Retina (tissue), 1 donor: ENCODE measurements at regions not wholly inside any gene's neighbourhood (a gene's known extent, or its start where the extent isn't known, plus 50 kb on each side); places are given as distances from the start of the nearest gene placed in this dataset.
"Not testable (repeated sequence)": the region's sequence is repeated elsewhere in the genome, so short reads cannot be mapped to it uniquely, and the experiment has no call there.

Experiments used
- DNase-seq: peaks from one replicate; pipeline ENCODE4 v3.0.0-alpha.2; 2016

DNA sequence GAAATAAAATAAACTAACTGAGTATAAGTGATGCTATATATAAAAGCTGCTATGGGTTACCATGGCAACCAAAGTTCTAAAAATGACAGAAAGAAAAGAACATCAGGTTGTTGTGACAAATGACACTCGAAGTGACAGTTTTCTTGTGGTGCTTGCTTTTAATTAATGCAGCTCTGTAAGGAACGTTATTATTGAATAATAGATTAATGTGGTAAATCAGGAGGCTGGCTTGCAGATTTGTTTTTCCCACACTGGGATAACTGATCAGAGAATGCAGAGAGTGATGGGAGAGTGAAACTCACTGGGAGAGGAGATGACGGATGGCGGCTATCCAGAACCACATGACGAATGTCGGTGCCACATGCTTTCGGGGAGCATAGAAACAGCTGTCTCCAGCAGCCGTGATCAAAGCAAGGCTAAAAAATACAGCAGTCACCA, 207.0 kb upstream of the ATP10A start:
- DNase-seq, result no peak

DNA sequence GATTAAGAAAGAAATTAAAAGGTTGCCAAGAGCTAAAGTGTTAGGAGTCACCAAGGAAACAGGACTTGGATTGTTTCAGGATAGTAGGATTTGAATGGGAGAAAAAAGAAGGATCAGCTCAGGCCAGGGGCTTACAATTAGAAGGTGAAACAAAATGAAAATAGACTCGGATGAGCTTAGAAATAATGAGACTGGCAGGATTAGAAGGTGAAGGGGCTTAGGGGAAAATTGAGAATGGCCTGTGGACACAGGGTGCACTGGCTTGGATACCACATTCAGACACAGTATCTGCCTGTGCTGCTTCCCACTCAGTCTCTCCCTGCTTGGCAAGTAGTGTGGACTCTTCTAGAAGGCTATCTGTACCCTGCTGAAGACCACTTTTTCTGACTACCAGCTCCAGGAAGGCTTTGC, 206.1 kb upstream of the ATP10A start:
- DNase-seq, result no peak

DNA sequence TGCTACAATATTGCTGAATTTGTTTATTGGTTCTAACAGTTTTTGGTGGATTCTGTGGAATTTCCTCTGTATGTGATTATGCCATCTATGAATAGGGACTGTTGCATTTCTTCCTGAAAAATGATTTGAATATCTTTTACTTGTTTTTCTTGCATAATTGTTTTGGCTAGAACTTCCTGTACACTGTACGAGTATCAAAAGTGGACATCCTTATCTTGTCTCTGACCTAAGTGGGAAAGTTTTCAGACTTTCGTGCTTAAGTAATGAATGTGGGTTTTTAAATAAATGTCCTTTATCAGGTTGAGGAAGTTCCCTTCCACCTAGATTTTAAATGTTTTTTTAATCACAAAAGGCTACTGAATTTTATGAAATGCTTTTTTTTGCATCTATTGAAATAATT, 203.8 kb upstream of the ATP10A start:
- no peak for DNase-seq

DNA sequence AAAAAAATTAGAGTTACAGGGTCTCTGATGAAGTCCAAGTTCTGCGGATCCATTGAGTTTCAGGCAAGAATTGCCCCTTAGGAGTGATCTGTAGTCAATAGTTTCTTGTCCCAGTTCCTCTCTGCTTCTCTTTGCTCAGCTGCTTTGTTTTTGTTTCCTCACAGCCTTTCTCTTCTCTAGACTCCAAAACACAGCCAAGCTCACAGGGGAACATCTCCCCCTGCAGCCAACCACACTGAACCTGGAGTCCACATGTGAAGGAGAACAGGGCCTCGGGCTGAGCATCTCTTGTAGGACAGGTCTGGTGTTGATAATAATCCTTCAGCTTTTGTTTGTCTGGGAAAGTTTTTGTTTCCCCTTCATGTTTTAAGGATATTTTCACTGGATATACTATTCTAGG, 202.6 kb upstream of the ATP10A start:
- DNase-seq, result no peak

DNA sequence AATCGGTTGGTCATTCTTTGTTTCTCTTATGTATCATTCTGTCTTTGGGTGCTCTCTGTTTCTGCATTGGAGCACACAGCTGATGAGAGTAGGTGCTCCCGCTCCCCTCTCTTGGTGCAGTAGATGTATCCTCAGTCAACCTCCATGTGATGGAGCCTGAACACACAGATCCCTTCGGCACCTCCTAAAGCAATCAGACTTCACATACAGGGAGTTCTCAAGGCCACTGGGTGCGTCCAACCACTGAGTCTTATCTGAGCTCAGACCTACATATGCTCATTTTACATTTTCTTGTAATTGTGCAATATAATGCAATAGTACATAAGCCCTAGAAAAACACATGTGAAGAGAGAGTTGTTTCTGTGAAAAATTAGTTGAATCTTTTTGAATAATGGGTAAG, 198.1 kb upstream of the ATP10A start:
- no peak for DNase-seq

DNA sequence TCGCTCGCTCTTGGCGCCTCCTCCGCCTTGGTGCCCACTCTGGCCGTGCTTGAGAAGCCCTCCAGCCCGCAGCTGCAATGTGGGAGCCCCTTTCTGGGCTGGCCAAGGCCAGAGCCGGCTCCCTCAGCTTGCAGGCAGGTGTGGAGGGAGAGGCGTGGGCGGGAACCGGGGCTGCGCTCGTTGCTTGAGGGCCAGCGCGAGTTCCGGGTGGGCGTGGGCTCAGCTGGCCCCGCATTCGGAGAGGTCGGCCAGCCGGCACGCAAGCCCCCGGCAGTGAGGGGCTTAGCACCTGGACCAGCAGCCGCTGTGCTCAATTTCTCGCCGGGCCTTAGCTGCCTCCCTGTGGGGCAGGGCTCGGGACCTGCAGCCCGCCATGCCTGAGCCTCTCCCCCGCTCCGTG, 193.6 kb upstream of the ATP10A start:
- not testable (repeated sequence) for DNase-seq

DNA sequence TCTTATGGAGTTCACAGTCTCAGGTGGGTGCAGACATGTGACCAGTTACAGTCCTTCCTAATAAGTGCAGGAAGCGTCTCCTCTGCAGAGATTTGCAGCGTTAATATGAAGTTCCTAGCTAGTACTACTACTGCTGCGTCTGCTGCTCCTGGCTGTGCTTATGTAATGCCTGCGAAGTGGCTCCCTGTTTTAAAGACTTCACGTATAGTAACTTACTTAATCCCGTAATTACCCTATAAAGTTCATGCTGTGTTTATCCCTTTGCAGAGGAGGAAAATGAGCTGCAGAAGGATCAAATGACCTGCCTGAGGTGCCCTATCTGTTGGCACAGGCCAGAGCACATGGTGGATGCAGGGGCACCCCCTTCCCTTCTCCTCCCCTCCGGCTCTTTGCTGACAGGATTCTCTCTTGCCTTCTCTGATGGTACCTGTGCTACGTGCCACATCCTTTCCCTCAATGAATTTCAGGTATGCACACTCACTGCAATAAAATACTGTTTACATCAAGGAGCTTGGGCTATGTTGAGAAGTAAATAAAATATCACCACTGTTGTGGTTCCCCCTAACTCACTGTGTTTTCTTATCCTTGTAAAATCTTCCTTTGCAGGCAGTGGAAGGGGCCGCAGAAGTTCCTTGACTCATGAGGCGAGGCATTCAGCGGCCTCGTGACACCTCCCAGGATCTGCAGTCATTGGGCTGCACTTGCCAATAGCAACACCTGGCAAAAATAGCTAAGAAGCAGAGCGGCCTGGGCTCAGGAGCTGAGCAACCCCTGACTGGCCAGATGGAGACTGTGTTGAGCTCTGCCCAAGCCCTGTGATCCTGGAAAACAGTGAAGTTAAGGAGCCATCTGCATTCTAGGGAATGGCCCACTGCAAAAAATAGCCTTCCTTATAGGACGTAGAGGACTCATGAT, 188.9 kb upstream of the ATP10A start:
- DNase-seq, result no peak

DNA sequence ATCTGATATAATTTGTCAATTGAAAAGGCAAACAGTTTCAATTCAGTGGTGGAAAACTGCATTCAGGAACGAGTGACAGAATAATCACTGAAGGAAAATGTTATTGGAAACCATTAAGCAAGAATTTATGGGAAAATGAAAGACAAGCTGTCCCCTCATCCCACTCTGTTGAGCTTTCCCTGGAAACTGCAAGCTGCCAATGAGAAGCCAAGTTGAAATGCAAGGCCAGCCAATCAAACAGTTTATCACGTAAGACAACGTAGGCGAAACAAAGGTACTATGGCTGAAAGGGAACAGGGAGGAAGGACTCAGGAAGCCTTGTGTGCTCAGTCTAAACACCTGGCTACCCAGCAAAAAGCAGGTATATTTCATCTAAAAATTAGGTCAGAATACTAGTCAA, 187.9 kb upstream of the ATP10A start:
- no peak for DNase-seq

DNA sequence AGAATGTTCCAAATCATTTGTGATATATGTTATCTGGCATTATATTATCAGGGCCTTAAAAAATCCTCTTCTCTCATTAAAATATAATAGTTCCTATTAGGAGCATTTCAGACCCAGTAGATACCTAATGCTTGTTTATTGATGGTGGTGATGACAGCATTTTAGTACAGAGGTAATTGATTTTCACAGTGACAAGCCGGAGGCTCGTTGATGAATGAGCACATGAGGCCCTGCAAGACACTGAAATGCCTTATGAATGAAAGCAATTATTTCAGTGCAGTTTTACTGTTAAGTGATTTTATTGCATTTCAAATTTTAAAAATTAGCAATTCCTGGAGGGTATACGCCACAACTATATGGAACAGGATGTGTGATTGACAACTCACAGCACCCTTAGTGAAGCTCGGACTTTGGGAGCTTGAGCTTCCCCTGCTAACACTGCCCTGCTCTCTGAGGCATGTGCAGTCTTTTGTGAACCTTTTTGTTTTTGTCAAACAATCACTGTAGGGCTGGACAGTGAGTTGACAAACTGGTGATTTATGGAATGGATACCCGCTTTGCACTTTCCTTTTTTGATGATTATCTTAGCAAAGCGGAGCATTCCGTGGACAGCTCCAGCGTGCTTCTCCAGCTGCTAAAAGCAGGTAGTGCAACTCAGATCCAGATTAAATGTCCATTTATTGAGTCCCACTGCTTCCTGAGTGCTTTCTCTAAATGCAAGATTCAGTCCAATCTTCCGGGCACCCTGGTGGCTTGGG, 187.0 kb upstream of the ATP10A start:
- peak; percentile 38 for DNase-seq

DNA sequence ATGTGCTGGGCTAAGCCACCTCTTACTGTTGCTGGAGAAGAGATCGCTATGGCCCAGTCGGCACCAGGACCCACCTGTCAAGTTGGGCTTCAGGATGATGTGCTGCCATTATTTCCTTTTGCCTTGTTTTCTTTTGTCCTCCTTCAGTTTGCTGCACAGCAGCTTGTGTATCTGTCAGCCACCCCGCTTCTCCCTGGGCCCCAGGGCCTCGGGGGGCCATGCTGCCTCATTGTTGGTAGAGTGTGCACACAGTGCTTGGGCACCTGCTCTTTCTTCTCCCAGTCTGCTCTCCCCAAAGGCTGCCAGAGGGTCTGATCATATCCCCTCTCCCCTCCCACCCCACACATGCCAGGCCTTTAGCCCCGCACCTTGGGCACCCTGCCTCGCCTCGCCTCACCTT, 185.5 kb upstream of the ATP10A start:
- no peak for DNase-seq

DNA sequence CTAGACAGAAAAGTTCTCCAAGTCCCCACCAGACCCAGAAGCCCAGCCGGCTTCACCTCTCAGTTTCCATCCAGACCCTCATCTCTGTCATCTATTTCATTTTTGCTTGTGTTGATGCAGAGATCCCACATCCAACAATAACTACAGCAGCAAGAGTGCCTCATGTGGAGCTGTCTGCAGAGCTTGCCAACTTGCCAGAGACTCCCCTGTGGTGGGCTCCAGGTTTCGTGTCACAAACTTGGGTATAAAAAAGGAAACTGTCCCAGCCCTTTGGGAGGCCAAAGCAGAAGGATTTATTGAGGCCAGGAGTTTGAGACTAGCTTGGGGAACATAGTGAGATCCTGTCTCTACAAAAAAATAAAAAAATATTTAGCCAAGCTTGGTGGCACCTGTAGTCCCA, 182.4 kb upstream of the ATP10A start:
- no peak for DNase-seq

DNA sequence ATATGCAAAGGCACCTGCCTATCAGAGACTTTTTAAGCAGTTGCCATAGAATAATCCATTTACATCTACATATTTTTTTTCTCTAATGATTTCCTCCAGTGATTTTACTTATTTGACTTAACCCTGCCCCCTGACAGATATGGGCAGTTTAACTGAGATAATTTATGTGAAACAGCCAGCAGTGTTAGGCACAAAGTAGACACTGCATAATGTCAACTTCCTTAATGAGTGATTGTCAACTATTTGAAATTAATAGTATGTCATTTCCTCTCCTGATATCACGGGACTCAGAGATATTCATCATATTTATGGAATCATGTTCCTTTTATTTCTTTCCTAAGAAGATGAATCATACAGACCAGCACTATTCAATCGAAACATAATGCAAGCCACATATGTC, 179.9 kb upstream of the ATP10A start:
- no peak for DNase-seq

DNA sequence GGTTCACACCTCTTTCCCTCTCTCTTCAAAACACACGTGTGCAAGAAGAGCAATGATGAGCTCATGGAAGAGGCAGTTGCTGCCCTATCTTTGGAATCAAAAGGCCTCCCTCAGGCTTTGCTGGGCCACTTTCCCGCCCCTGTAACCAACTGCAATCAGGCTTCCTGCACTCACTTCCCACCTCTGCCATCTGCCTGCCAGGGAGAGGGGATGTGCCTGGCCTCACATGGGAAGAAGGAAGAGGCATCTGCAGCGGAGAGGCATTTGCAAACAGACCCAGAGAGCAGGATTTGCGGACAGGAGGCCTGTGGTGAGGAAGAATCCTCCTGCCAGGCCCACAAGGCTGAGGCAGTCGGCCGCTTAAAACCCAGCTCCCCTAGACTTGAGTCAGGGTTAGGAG, 175.6 kb upstream of the ATP10A start:
- DNase-seq, result no peak

DNA sequence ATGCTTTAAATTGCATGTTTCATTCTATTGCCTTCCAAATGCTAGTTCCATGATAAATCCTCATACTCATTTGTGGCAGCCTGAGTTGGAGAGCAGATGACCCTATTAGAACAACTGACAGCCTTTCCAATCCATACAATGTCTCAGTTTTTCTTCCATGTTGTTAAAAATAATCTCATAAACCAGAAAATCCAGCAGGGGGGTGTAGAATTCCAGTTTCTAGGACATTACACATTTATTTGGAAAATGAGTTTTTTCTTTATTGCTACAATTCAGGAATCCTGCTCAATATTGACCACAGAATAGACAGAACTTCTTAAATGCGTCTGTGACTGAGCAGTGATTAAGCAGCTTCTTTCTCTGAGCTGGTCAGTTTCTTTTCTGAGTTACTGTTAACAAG, 174.2 kb upstream of the ATP10A start:
- DNase-seq, result no peak

DNA sequence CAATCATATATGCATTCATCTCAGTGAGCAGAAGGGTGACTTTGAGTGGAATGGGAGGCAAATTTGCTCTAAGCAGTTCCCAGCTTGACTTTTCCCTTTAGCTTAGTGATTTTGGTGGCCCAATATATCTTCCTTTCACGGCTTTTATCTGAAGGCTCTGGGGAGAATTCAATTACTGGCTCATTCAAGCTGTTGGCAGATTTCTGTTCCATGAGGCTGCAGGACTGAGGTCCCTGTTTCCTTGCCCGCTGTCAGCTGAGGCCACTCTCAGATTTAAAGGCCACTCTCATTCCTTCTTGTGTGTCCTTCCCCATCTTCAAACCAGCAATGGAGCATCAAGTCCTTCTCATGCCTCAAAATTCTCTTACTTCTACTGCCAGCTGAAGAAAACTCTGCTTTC, 170.4 kb upstream of the ATP10A start:
- DNase-seq, result no peak

DNA sequence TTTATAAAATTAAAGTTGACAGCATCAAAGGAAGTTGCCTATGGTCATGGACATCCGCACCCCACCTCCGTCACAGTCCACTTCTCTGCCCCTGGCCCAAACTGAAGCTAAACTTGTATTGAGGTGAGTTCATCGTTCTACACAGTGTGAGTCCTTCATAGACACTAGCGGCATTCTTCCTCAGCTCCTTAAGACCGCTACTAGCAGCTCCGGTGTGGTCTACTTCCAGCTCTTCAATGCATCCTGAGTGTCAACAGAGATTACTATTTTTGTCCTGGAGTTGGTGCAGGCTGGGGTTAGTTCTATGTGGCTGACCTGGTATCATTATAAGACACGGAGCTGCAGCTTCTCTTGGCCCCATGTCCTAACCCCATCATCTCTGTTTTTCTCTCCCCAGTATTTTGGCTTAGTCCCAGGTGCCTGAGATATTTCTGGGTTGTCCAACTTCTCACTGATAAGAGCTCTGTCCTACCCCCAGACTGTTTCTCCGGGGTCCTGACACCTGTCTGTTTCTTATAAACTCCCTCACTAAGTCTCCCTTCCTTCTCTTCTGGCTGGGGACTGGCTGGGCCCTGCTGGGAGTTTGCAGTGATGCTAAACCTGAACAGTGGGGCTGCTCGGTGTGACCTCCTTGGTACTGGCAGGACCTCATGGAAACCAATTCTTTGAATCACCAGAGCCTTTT, 169.2 kb upstream of the ATP10A start:
- no peak for DNase-seq

DNA sequence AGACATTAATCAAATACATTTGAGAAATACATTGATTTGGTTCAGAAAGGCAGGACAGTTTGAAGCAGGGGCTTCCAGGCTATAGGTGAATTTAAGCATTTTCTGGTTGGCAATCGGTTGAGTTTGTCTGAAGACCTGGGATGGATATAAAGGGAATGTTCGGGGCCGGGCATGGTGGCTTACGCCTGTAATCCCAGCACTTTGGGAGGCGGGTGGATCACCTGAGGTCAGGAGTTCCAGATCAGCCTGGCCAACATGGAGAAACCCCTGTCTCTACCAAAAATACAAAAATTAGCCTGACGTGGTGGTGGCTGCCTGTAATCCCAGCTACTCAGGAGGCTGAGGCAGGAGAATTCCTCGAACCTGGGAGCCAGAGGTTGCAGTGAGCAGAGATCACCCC, 166.5 kb upstream of the ATP10A start:
- not testable (repeated sequence) for DNase-seq

DNA sequence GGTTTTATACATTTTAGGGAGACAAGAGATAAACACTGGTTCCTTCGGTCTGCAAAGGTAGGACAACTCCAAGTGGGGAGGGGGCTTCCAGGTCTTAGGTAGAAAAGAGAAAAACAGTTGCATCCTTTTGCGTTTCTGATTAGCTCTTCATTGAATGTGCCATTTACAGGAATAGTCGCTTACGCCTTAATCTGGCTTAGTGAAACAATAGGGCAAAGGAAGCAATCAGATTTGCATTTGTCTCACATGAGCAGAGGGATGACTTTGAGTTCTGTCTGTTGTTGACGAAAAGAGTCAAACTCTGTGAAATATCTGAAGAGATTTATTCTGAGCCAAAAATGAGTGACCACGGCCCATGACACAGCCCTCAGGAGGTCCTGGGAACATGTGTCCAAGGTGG, 166.0 kb upstream of the ATP10A start:
- no peak for DNase-seq

DNA sequence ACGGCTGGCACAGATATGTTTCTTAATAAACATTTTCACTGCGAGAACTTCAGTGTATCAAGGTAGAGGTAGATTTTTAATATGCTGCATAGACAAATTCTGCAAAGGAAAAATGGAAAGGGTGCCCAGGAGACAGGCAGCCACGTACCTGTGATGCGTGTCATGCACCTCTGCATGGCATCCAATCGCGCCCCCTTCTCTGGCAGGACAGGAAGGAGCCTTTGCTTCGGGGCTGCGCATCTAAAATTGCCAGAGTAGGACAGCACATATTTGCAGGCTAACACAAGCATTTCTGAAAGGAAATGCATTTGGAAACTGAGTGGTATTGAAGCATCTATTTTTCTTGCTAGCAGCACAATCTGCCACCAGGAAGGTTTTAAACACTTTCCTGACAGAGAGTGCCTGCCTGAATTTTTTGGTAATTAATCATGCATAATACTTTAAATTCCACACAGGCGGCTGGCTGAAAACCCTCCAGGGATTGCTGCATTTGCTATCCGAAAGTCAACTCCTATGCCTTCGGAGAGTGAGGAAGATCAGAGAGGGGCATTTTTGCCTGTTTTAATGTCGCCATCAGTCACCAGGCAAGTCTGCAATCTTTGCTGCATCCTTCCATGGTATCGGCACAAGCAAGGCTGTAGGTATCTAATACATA, 165.1 kb upstream of the ATP10A start:
- DNase-seq, result no peak

DNA sequence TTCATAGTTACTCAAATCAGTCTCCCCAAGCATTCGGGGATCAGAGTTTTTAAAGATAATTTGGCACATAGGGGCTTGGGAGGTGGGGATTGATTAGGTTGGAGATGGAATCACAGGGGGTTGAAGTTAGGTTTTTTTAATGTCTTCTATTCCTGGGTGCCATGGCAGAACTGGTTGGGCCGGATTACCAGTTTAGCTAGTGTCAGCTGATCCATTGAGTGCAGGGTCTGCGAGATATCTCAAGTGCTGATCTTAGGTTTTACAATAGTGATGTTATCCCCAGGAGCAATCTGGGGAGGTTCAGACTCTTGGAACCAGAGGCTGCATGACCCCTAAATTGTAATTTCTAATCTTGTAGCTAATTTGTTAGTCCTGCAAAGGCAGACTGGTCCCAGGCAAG, 163.5 kb upstream of the ATP10A start:
- DNase-seq, result not testable (repeated sequence)

DNA sequence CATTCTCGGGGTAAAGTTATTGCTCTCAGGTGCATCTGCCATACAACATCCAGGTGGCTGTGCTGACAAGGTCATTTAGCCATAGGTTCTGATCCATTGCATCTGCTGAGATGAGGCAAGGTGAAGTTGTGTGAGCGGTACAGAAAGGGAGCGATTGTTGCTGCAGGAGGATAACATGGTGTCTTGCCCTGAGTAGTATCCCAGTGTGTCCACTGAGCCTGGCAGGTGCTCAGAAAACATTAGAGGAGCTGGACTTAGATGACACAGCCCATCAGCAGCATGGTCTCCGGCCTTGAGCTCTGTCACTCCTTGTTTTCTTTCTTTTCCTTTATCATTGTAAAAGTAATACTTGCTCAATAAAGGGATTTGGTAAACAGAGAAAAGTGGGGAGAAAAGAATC, 161.1 kb upstream of the ATP10A start:
- DNase-seq, result no peak

DNA sequence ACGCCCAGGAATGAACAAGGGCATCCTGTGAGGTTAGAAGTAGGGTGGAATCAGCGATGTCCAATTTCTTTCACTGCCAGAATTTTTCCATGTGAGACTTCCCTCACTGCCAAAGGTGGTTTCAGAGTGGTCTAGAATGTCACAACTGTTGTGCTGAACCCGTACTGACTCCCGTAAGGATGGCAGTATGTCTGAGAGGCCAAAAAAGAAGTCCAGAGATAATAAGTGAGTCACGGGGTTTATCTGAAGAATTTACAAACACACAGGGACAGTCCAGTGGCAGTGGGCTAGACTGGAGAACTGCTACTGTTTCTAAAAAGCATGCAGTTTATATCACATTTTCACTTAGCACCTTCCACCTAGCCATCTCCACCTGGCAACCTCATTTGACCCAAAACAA, 160.6 kb upstream of the ATP10A start:
- no peak for DNase-seq

DNA sequence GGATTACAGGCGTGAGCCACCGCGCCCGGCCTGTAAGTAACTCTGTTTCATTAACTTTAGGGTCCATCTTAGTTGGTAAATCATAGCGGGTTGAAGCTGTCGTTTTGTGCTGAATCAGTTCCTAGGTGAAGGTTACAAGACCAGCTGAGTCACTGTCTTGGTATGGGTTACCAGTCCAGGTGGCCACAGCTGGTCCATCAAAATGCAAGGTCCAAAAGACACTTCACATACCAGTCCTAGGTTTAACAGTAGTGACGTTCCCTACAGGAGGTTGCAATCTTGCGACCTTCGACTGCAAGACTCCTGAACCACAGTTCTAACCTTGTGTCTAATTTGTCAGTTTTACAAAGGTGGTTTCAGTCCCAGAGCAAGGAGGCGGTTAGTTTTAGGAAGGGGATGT, 160.1 kb upstream of the ATP10A start:
- DNase-seq, result no peak
